HG03460 (cell line): ENCODE measurements at regions not wholly inside any gene's neighbourhood (a gene's known extent, or its start where the extent isn't known, plus 50 kb on each side); places are given as distances from the start of the nearest gene placed in this dataset.

Source experiments
- ATAC-seq: cut with Tn5 transposase; IDR thresholded peaks from one replicate; pipeline ENCODE4 v1.9.1; 2021; ENCODE audit not compliant: unreplicated experiment

DNA sequence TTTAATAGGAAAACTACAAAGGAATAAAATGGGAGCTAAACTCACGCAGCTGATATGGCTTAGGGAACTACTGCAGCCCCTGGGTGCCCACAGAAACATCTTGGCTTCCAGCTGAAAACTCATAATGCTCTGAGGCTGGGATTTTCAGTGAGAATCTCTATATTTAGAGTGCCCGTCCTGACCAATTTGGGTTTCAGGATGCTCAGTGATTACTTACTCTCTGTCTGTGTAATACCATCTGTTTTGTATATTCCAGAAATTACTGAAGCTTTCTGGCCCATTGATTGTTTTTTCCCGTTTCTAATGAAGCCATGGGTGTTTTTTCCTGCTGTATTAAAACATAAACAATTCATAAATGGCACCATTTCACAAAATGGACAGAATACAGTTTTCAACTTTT is 50.6 kb upstream of the ZNF385D start:
- ATAC-seq: no peak

DNA sequence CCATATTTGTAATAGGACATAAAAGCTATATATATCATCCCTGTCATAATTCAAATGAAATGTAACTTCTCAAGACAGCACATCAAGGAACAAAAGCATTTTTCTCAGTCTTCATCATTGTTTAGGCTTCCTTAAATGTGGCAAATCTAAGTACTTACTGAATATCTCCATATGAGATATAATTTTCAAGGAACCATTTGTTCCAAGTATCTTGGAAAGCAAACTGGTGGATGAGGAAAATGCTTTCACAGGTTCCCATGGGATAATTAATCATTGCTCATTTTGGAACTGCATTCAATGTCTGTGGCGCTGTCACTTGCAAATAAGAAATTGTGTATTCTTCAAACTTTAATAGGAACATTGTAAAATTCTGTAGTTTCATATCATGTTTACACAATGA is 52.6 kb upstream of the ZNF385D start:
- no peak for ATAC-seq

DNA sequence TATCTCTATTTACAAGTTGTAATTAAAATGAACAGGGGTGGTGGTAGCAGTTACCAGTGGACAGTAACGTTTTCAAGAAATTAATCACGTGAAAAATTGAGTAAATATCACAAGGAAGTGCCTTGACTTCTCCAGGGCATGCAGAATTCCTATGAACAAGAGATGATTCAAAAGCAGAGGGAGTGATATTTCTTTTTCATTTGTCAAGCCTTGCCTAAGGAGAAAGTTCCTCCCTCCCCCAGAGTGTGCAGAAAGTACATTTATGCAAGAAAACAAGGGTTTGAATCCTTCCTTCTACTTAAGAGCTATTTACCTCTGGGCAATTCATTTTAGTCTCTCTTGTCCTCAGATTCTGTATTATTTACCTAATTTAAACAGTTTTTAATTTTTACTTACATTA is 53.3 kb upstream of the ZNF385D start:
- no peak for ATAC-seq

DNA sequence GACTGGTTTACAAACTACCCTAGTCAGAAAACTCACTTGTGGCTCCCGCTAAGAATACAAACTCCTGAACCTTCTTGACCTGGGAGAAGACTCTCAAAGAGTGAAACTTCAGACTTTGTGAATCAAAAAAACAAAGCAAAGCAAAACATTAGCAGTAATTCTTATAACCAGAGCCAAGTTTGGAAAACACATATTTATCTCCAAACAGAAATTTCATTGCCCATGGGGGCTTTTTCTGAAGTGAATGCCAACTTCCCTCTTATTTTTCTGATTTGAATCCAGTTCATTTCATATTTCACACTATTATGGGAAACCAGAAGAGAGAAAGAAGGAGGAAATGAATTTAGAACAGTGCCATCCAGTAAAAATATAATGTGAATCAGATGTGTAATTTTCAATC is 55.7 kb upstream of the ZNF385D start:
- no peak for ATAC-seq

DNA sequence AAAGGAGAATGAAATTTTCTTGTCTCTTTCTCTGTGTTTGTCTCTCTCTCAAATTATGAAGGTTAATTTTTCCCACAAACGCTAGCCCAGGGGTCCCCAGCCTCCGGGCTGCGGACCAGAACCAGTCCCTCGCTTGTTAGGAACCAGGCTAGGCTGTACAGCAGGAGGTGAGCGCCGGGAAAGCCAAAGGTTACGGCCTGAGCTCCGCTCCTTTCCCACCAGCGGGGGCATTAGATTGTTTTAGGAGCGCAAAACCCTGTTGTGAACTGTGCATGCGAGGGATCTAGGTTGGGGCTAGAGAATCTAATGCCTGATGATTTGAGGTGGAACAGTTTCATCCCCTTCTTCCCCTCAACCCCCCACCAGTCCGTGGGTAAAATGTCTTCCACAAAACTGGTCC is 74.7 kb upstream of the ZNF385D start:
- ATAC-seq: no peak

DNA sequence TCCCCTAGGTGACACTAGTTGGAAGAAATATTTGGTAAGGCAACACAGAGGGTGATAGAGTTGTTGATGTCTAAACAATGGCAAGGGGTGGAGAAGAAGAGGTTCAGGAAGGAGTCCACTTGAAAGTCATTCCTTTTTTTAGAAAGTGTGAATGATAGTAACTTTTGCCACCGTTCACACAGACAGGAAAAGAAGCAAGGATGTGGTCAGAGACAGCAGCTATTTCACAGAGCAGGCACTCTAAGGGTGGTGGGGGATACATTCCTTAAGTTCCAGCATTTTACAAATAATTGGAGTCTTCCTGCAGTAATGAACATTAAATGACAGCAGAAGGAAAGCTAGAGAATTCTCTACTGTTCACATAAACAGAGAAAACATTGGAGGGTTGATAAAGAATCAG is 75.4 kb upstream of the ZNF385D start:
- ATAC-seq: no peak

DNA sequence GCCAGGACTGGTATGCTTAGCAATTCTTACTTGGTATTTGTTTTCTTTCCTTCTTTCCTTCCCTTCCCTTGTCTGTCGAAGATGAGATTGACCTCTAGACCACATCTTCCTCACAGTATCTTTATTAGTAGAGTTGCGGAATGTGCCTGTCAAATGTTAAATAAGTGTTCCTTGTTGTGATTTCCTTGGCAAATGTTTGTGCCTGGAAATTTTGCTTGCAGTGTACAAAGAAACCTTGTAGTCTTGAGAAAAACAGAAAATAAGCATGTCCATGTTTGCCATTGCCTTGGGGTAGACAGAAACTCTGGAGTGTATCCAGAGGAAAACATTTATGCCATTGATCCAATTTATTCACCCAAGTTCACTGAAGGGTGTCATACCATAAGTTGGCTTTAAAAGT is 79.5 kb upstream of the ZNF385D start:
- ATAC-seq: no peak

DNA sequence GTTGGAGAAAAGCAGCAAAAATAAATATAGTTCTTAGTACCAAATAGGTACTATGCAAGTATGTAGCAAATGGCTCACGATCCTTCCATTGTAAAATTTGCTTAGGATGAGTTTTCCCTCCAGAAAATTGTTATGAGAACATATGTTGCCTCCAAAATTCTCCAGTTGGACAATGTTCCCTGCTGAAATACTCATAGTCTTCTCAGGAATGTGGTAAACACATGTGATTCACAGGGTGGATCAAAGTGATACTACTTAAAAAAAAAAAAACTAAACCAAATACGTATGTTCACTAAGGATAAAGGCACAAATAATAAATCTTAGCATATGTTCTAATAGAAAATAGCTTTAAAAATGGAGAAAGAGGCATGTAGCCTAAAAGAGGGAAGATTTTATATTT is 84.3 kb upstream of the ZNF385D start:
- no peak for ATAC-seq

DNA sequence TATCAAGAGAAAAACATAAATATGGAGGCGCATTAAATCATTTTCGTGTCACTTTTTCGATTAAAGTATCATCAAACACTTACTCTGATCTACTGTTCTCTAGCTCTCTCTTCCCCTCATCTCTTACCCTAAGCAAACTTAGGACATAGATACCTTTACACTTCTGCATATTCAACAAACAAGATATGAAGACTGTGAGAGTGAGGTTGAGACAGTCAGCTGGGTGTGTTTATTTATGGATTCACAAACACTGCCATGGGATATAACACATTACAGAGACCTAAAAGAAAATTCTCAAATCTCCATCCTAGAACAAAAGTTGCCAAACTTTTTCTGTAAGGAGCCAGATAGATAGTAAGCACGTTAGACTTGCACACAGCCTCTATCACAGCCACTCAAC is 85.2 kb upstream of the ZNF385D start:
- ATAC-seq: no peak

DNA sequence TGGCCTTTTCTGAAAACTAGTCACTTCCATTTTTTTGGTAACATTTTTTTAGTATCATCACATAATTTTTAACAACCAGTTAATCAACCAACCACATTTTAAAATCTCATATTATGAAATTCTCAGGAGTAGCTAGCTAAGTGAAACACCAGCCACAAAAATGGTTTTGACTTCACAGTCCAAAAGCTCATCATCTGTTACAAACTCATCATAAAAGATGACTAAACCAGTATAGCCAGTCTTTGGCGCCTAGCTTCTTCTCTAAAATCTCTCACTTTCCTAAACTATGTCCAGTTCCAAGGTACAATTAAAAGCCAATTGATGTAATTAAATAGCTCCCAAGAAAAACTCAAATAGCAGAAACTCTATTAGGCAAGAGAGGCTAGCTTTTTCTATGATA is 88.2 kb upstream of the ZNF385D start:
- ATAC-seq: no peak

DNA sequence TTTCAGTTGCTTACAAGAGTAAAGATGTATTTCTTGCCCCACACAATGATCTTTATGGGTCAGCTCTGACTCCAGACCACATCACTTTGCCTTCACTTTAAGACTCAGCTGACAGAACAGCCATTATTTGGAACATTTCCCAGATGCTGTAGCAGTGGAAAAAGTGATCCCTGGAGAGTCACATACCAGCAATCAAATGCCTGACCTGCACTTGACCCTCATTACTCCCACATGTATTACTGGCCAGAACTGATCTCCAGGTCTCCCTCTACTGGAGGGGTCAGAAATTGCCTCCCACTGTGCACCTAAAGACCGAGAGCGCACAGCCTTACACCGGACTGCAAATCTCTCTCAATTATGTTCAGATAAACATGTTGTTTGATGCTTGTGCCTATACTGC is 88.6 kb upstream of the ZNF385D start:
- ATAC-seq: no peak

DNA sequence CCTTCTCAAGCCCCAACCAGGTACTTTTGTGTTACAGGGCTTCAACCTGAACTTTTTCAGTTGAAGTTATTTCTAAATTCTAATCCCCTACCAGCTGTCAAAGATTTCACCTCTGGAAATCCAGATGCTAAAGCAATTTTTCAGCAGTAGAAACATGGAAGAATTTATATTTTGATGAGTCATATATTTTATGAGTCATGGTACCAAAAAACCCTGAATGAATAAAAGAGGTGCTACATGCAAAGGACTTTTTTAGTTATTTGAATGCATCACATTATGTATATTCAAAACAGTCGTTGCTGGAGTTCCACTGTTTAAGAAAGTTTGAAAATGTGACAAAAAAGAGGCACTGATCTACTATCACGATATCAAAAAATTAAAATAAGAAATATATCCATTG is 96.0 kb upstream of the ZNF385D start:
- ATAC-seq: no peak

DNA sequence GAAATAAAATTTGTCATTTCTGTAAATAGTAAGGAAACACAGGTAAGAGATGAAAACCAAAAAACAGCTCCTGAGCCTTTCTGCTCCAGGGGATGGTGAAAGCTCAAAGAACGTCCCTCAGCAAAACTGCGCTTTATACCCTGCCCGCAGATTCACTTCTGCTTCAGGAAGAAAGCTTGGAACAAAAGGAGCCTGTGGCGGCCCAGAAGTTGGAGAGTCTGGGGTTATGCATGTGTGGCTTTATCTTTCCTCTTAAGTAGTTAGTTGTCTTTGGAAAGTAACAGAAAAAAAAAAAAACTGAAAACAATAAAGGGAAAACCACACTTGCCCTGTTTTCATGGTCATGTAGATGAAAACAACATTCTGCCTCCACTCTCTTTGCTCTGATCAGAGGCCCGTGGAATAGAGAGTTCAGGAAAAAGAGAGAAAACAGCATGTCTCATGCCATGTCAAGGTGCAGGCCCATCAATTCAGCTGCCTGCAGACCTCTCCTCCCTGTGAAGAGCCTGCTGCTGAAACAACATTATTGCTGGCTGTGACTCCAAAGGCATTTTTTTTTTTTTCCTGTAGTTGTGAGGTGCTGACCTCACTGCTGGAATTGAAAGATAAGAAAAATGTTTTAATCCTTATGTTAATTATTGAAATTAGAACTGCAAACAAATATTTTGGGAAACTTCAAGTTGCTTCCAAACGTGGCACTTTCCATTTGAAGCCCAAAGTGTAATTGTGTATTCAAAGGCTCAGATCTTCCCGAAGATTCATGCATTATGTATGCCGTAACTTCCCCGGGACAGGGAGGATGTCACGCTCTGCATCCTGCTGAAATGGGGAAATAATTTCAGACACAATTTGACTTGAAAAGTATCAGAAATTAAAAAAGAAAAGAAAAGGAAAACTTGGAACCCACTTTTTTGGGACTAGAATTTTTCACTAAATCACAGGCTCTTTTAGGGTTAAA is 108.4 kb upstream of the ZNF385D start:
- no peak for ATAC-seq

DNA sequence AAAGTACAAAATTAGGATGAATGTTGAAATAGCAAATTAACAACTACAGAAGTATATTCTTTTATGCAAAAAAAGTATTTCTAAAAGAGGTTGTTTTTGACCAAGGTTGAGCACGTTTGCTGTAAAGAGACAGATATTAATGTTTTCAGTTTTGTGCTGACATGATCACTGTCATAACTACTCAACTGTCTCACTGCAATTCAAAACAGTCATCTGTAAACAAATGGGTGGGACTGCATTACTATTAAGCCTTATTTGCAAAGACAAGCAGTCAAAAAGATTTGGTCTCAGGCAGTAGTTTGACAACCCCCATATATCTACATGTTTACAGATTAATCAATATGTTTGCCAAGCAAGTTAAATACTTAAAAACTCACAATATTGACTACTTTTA is 109.1 kb upstream of the ZNF385D start:
- ATAC-seq: no peak

DNA sequence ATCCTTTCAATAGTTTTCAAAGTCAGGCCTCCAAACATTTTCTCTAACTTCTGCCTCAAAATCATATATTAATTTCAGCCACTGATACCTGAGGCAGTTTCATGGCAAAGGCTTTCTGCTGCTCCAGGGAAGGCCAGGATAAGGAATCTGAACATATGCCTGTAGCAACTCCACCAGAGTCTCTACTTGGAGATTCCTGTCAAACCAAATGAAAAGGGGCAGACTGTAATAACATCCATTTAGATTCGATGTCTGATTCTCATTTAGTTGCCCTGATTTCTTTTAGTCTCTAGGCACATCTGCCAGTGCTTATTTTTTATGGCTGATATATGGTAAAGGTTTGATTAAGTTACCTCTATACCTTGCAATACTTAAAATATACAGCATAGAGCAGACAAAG is 109.6 kb upstream of the ZNF385D start:
- no peak for ATAC-seq

DNA sequence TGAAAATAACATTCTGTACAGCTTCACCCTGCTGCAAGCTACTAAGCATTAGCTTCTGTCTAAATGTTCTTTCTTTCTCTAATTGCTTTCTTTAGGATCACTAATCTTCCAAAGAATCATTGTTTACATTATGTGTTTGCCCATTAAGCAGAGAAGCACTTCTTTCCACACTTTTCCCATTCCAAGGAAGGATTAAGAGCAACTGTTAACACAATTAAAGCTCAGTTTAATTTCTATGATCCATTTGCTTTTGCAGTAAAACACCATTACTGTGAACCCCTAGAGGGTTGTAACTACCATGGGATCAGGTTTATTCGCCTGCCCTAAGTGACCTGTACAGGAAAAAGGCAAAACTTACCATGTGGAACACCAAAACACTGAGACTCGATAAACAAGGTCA is 125.8 kb upstream of the ZNF385D start:
- no peak for ATAC-seq

DNA sequence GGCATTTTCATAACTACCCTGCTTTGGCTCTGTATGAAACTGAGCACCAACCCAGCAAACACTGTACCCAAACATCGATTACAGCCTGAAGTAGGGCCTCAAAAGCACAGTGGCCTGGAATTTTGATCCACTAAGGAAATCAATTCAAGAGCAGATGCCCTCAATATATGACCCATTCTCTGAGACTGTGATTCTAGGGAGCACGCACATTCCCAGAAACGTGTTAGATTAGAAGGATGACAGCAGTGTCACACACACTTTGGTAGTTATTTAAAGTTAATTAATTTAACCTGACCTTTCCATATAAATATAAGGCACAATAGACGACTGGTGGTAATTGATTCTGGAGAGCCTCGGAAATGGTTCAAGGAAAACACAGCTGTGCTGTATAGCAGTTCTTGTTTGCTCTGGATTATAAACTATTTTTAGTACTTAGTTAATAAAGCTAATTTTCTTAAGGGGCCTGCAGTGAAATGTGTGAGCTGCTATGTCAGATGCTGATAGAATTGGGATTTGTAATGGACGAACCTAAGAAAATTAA is 126.3 kb upstream of the ZNF385D start:
- no peak for ATAC-seq

DNA sequence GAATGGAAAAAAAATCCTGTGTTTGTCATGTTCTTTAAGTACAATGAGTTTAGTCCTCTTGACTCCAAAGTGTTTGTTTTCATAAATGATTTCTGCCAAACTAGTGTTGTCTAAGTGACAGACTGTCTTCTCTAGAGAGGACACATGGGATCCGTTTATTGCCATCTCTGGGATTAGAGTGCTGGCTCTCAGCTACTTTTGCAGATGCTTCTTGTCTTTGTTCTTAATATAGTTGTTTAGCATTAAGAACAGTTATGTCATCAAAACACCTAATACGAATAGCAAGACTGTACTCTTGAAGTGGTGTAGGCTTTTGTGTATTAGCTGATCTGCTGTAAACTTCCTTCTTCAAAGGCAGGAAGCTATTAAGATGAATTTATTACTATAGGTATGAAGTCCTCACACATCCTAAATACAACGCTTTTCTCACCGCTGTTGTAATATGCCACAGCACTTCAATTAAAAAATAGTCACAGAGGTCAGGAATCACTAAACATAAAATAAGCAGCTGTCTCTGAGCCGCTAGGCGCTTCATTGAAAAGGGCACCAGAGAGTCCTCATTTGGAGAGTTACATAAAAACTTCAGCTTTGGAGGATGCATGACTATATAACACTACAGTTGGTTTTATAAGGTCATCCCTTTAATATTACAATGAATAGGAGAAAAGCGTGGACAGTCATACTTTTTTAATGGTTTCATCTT is 128.3 kb upstream of the ZNF385D start:
- ATAC-seq: no peak

DNA sequence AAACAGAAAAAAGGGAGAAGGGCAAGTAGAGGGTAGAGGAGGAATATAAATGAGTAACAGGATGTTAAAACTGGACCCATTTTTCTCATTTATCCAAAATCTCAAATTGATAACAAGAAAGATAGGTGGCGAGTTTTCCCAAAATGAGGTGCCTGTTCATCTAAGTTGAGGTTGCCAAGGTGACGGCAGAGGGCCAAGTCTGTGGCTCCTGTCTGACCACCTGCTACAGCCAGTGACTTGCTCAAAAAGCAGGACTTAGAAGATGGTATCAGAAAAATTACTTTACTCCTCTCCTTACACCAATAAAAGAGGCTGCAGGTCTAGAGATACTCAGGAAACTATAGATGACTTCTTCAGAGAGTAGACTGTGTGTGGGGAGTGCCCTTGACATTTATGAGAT is 137.6 kb upstream of the ZNF385D start:
- ATAC-seq: no peak

DNA sequence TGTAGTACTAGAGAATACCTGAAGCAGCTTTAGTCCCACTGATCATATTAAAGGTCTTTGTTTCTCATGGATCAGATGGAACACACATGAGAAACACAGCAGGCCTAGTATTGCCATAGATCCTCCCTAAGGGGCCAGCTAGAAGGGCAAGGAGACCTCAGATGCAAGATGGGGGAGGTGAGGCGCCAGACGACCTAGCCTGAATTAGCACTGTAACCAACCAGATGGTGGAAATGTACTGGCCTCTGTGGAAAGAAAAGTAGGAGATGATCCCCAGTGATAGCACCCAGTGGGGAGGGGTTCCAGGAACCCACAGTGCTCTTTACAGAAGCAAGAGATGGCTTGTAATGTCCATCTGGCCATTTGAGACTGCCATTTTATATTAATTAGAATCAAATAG is 138.2 kb upstream of the ZNF385D start:
- no peak for ATAC-seq

DNA sequence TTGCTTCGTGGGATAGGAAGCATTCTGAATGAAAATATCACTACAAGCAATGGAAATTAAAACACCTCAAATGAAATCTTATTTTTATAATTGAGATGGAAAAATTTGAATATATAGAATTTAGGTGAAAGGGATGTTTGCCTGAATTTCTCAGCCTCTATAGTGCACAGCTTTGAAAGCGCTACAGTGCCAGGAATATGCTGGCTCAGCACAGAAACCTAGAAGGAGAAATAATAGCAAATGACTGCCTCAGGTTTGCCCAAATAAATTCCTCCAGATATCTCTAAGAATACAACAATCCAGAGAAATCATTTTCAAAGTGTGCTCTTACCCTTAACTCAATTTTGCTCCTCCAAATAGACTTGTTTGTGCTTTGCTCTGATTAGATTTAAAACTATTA is 141.1 kb upstream of the ZNF385D start:
- ATAC-seq: no peak

DNA sequence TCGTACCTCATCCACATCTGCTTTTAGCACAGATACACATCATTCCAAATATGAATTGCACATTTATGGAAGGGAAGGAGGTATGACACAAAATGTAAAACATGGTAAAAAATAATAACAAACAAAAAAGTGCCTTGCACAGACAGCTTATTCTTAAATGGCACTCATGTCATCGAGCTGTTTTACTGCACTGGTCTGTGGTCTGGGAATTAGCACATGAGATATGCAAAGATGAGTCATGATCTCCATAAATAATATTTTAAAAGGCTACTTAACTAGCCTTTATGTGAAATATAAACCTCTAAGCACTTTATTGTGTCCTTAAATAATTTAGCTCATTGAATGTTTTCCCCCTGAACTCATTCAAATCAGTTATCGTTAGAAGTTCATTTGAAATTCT is 142.2 kb upstream of the ZNF385D start:
- no peak for ATAC-seq
